ENCODE measurements at regions not wholly inside any gene's neighbourhood (a gene's known extent, or its start where the extent isn't known, plus 50 kb on each side); places are given as distances from the start of the nearest gene placed in this dataset.

- Histone ChIP-seq H3K4me1 (ENCODE audit: control insufficient read depth in 2 of 2, insufficient read depth in 2 of 2, low read length in 1 of 2) (no peaks in the 10 kb centered on the region), H3K27me3 (ENCODE audit: control insufficient read depth in 1 of 2, insufficient read depth in 2 of 2, low read length in 2 of 2) (no peaks in the 10 kb centered on the region), H3K4me3 (ENCODE audit: low read depth in 1 of 2, low read length in 2 of 2) (no peak overlapping the region), H3K36me3 (ENCODE audit: control insufficient read depth in 2 of 2, insufficient read depth in 2 of 2, low read length in 1 of 2) (no peaks in the 10 kb centered on the region), H3K27ac (ENCODE audit: low read depth in 2 of 2, low read length in 1 of 2) (no peak overlapping the region), H3K9me3 (ENCODE audit: control insufficient read depth in 2 of 2, insufficient read depth in 1 of 2, low read depth in 1 of 2, low read length in 1 of 2) (no peaks in the 10 kb centered on the region)
- WGBS, 2 donors: 91 to 94% methylated on average over 3 of the region's 3 CpGs
Observed at GRCh38 chr4:138709859-138710258, 305.7 kb upstream of the NOCT start.

- H3K4me3 ChIP-seq (ENCODE audit: low read depth in 1 of 2, low read length in 2 of 2): no peak overlapping the region
- H3K27me3 ChIP-seq (ENCODE audit: control insufficient read depth in 1 of 2, insufficient read depth in 2 of 2, low read length in 2 of 2): no peaks in the 10 kb centered on the region
- 59 to 71% methylated on average over 8 of the region's 8 CpGs for WGBS, 2 donors
- no peaks in the 10 kb centered on the region for H3K36me3 ChIP-seq (ENCODE audit: control insufficient read depth in 2 of 2, insufficient read depth in 2 of 2, low read length in 1 of 2)
- no peaks in the 10 kb centered on the region for H3K9me3 ChIP-seq (ENCODE audit: control insufficient read depth in 2 of 2, insufficient read depth in 1 of 2, low read depth in 1 of 2, low read length in 1 of 2)
- H3K27ac ChIP-seq (ENCODE audit: low read depth in 2 of 2, low read length in 1 of 2): no peak overlapping the region
- no peaks in the 10 kb centered on the region for H3K4me1 ChIP-seq (ENCODE audit: control insufficient read depth in 2 of 2, insufficient read depth in 2 of 2, low read length in 1 of 2)
Observed at GRCh38 chr4:138707746-138708677, 307.6 kb upstream of the NOCT start.

GRCh38 chr4:138706201-138706600 lies 309.4 kb upstream of the NOCT start:
- Histone ChIP-seq H3K4me1 (ENCODE audit: control insufficient read depth in 2 of 2, insufficient read depth in 2 of 2, low read length in 1 of 2) (no peaks in the 10 kb centered on the region), H3K36me3 (ENCODE audit: control insufficient read depth in 2 of 2, insufficient read depth in 2 of 2, low read length in 1 of 2) (no peaks in the 10 kb centered on the region), H3K4me3 (ENCODE audit: low read depth in 1 of 2, low read length in 2 of 2) (no peak overlapping the region), H3K9me3 (ENCODE audit: control insufficient read depth in 2 of 2, insufficient read depth in 1 of 2, low read depth in 1 of 2, low read length in 1 of 2) (no peaks in the 10 kb centered on the region), H3K27me3 (ENCODE audit: control insufficient read depth in 1 of 2, insufficient read depth in 2 of 2, low read length in 2 of 2) (no peaks in the 10 kb centered on the region), H3K27ac (ENCODE audit: low read depth in 2 of 2, low read length in 1 of 2) (no peak overlapping the region)
- 47 to 60% methylated on average over 2 of the region's 2 CpGs for WGBS, 2 donors

GRCh38 chr4:138702190-138702824 lies 313.3 kb upstream of the NOCT start:
- H3K27ac ChIP-seq (ENCODE audit: low read depth in 2 of 2, low read length in 1 of 2): no peak overlapping the region
- 31% methylated on average over 3 of the region's 3 CpGs for WGBS, 2 donors
- no peaks in the 10 kb centered on the region for H3K4me1 ChIP-seq (ENCODE audit: control insufficient read depth in 2 of 2, insufficient read depth in 2 of 2, low read length in 1 of 2)
- no peaks in the 10 kb centered on the region for H3K36me3 ChIP-seq (ENCODE audit: control insufficient read depth in 2 of 2, insufficient read depth in 2 of 2, low read length in 1 of 2)
- H3K4me3 ChIP-seq (ENCODE audit: low read depth in 1 of 2, low read length in 2 of 2): no peak overlapping the region
- no peaks in the 10 kb centered on the region for H3K9me3 ChIP-seq (ENCODE audit: control insufficient read depth in 2 of 2, insufficient read depth in 1 of 2, low read depth in 1 of 2, low read length in 1 of 2)
- no peaks in the 10 kb centered on the region for H3K27me3 ChIP-seq (ENCODE audit: control insufficient read depth in 1 of 2, insufficient read depth in 2 of 2, low read length in 2 of 2)

- Histone ChIP-seq H3K4me3 (ENCODE audit: low read depth in 1 of 2, low read length in 2 of 2) (no peak overlapping the region), H3K36me3 (ENCODE audit: control insufficient read depth in 2 of 2, insufficient read depth in 2 of 2, low read length in 1 of 2) (no peaks in the 10 kb centered on the region), H3K27me3 (ENCODE audit: control insufficient read depth in 1 of 2, insufficient read depth in 2 of 2, low read length in 2 of 2) (no peaks in the 10 kb centered on the region), H3K27ac (ENCODE audit: low read depth in 2 of 2, low read length in 1 of 2) (no peak overlapping the region), H3K4me1 (ENCODE audit: control insufficient read depth in 2 of 2, insufficient read depth in 2 of 2, low read length in 1 of 2) (no peaks in the 10 kb centered on the region), H3K9me3 (ENCODE audit: control insufficient read depth in 2 of 2, insufficient read depth in 1 of 2, low read depth in 1 of 2, low read length in 1 of 2) (no peaks in the 10 kb centered on the region)
- 80 to 88% methylated on average over 3 of the region's 3 CpGs for WGBS, 2 donors
Observed at GRCh38 chr4:138698641-138699040, 316.9 kb upstream of the NOCT start.

GRCh38 chr4:138697851-138698250 lies 317.7 kb upstream of the NOCT start:
- no peak overlapping the region for H3K27ac ChIP-seq (ENCODE audit: low read depth in 2 of 2, low read length in 1 of 2)
- 89 to 90% methylated on average over 1 of the region's 1 CpG for WGBS, 2 donors
- H3K9me3 ChIP-seq (ENCODE audit: control insufficient read depth in 2 of 2, insufficient read depth in 1 of 2, low read depth in 1 of 2, low read length in 1 of 2): no peaks in the 10 kb centered on the region
- no peaks in the 10 kb centered on the region for H3K36me3 ChIP-seq (ENCODE audit: control insufficient read depth in 2 of 2, insufficient read depth in 2 of 2, low read length in 1 of 2)
- H3K4me1 ChIP-seq (ENCODE audit: control insufficient read depth in 2 of 2, insufficient read depth in 2 of 2, low read length in 1 of 2): no peaks in the 10 kb centered on the region
- no peak overlapping the region for H3K4me3 ChIP-seq (ENCODE audit: low read depth in 1 of 2, low read length in 2 of 2)
- no peaks in the 10 kb centered on the region for H3K27me3 ChIP-seq (ENCODE audit: control insufficient read depth in 1 of 2, insufficient read depth in 2 of 2, low read length in 2 of 2)

GRCh38 chr4:138696771-138697170 lies 318.8 kb upstream of the NOCT start:
- Histone ChIP-seq H3K4me3 (ENCODE audit: low read depth in 1 of 2, low read length in 2 of 2) (no peak overlapping the region), H3K27ac (ENCODE audit: low read depth in 2 of 2, low read length in 1 of 2) (no peak overlapping the region), H3K4me1 (ENCODE audit: control insufficient read depth in 2 of 2, insufficient read depth in 2 of 2, low read length in 1 of 2) (no peaks in the 10 kb centered on the region), H3K27me3 (ENCODE audit: control insufficient read depth in 1 of 2, insufficient read depth in 2 of 2, low read length in 2 of 2) (no peaks in the 10 kb centered on the region), H3K36me3 (ENCODE audit: control insufficient read depth in 2 of 2, insufficient read depth in 2 of 2, low read length in 1 of 2) (no peaks in the 10 kb centered on the region), H3K9me3 (ENCODE audit: control insufficient read depth in 2 of 2, insufficient read depth in 1 of 2, low read depth in 1 of 2, low read length in 1 of 2) (no peaks in the 10 kb centered on the region)
- 80 to 82% methylated on average over 8 of the region's 8 CpGs for whole genome bisulfite sequencing, 2 donors

- no peak overlapping the region for H3K4me3 ChIP-seq (ENCODE audit: low read depth in 1 of 2, low read length in 2 of 2)
- WGBS, 2 donors: 74 to 77% methylated on average over 2 of the region's 2 CpGs
- H3K27me3 ChIP-seq (ENCODE audit: control insufficient read depth in 1 of 2, insufficient read depth in 2 of 2, low read length in 2 of 2): no peaks in the 10 kb centered on the region
- no peak overlapping the region for H3K27ac ChIP-seq (ENCODE audit: low read depth in 2 of 2, low read length in 1 of 2)
- no peaks in the 10 kb centered on the region for H3K9me3 ChIP-seq (ENCODE audit: control insufficient read depth in 2 of 2, insufficient read depth in 1 of 2, low read depth in 1 of 2, low read length in 1 of 2)
- no peaks in the 10 kb centered on the region for H3K4me1 ChIP-seq (ENCODE audit: control insufficient read depth in 2 of 2, insufficient read depth in 2 of 2, low read length in 1 of 2)
- no peaks in the 10 kb centered on the region for H3K36me3 ChIP-seq (ENCODE audit: control insufficient read depth in 2 of 2, insufficient read depth in 2 of 2, low read length in 1 of 2)
Observed at GRCh38 chr4:138696058-138696457, 319.5 kb upstream of the NOCT start.

- no peaks in the 10 kb centered on the region for H3K4me1 ChIP-seq (ENCODE audit: control insufficient read depth in 2 of 2, insufficient read depth in 2 of 2, low read length in 1 of 2)
- no peak overlapping the region for H3K4me3 ChIP-seq (ENCODE audit: low read depth in 1 of 2, low read length in 2 of 2)
- 35 to 36% methylated on average over 3 of the region's 3 CpGs for WGBS, 2 donors
- H3K27ac ChIP-seq (ENCODE audit: low read depth in 2 of 2, low read length in 1 of 2): no peak overlapping the region
- H3K36me3 ChIP-seq (ENCODE audit: control insufficient read depth in 2 of 2, insufficient read depth in 2 of 2, low read length in 1 of 2): no peaks in the 10 kb centered on the region
- H3K27me3 ChIP-seq (ENCODE audit: control insufficient read depth in 1 of 2, insufficient read depth in 2 of 2, low read length in 2 of 2): no peaks in the 10 kb centered on the region
- no peaks in the 10 kb centered on the region for H3K9me3 ChIP-seq (ENCODE audit: control insufficient read depth in 2 of 2, insufficient read depth in 1 of 2, low read depth in 1 of 2, low read length in 1 of 2)
Observed at GRCh38 chr4:138693526-138693925, 322.1 kb upstream of the NOCT start.

GRCh38 chr4:138692411-138692810 lies 323.2 kb upstream of the NOCT start:
- no peak overlapping the region for H3K4me3 ChIP-seq (ENCODE audit: low read depth in 1 of 2, low read length in 2 of 2)
- H3K27ac ChIP-seq (ENCODE audit: low read depth in 2 of 2, low read length in 1 of 2): no peak overlapping the region
- no peaks in the 10 kb centered on the region for H3K9me3 ChIP-seq (ENCODE audit: control insufficient read depth in 2 of 2, insufficient read depth in 1 of 2, low read depth in 1 of 2, low read length in 1 of 2)
- H3K27me3 ChIP-seq (ENCODE audit: control insufficient read depth in 1 of 2, insufficient read depth in 2 of 2, low read length in 2 of 2): no peaks in the 10 kb centered on the region
- no peaks in the 10 kb centered on the region for H3K36me3 ChIP-seq (ENCODE audit: control insufficient read depth in 2 of 2, insufficient read depth in 2 of 2, low read length in 1 of 2)
- H3K4me1 ChIP-seq (ENCODE audit: control insufficient read depth in 2 of 2, insufficient read depth in 2 of 2, low read length in 1 of 2): no peaks in the 10 kb centered on the region
